ENCODE measurements at regions not wholly inside any gene's neighbourhood (a gene's known extent, or its start where the extent isn't known, plus 50 kb on each side); places are given as distances from the start of the nearest gene placed in this dataset.

DNA sequence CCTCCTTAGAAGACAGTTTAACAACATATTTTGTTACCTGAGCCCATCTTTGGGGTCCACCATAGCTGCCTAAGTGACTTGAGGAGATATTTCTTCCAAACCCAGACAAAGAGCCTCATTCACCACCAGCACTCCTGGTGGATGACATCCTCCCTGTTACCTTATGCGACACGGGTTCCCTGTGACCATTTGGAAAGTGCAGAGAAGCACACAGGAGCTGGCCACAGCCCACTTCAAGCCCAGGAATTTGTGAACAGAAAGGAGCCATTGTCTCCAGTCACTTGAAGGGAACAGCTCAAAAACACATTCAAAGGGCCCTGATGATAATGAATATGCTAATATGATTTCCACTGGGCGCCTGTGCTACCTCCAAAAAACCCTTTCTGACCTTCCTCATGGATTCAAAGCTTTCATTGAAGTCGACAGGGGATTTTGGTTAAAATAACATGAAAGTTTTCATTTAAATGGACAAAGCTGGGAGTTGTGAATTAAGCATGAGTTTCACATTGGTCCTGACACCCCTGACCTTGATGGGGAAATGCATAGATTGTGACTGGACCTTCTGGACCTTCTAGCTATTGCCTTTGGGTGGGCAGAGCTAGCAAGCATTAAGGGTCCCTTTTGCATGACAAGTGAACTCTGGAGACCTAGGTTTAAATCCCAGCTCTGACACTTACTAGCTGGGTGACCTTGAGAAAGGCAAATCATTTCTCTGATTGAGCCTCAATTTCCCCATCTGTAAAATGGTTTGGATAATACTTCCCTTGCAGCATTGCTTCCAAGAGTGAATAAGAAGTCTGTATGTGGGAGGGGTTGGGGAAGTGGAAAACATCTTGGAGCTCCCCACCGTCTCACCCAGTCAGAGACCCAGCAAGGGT lies 83.3 kb upstream of the SIRPA start:
- Histone ChIP-seq H3K4me2 (ENCODE audit: control insufficient read depth, insufficient read depth) (no peak overlapping the region), H3K36me3 (ENCODE audit: control insufficient read depth in 2 of 2, insufficient read depth in 2 of 2, low read length in 1 of 2) (no peaks in the 10 kb centered on the region), H3K4me1 (ENCODE audit: control insufficient read depth, insufficient read depth, low read length) (peaks cover 11% of the 10 kb centered on the region), H3K79me2 (ENCODE audit: control insufficient read depth, insufficient read depth, low read length) (no peaks in the 10 kb centered on the region), H3K27ac (ENCODE audit: control insufficient read depth, insufficient read depth) (no peak overlapping the region), H3K27me3 (replicated peaks in 1 of 2; ENCODE audit: control insufficient read depth in 2 of 2, insufficient read depth in 2 of 2, low read length in 1 of 2) (peaks cover 2 to 3% of the 10 kb centered on the region in 2 experiments; a peak in 2 of 4 replicates), H2AFZ (ENCODE audit: control insufficient read depth, low read depth, low read length) (no peak overlapping the region; the same call in 1 of the 2 replicates), H4K20me1 (ENCODE audit: control insufficient read depth, insufficient read depth) (no peaks in the 10 kb centered on the region), H3K4me3 (no peak overlapping the region), H3K9me3 (replicated peaks; ENCODE audit: control insufficient read depth, insufficient read depth, low read length) (no peaks in the 10 kb centered on the region), H3K9ac (ENCODE audit: control insufficient read depth, insufficient read depth, low read length) (no peak overlapping the region)
- ChIA-PET POLR2A (no interaction called here), SMC1A (ENCODE audit: uncharacterized antibody, unreplicated experiment) (interaction anchor here (0.9 to 1.6 kb wide), 4 partner anchors 10 to 73 kb away, joined by 3 to 5 read pairs (median 4); no protein-coding TSS in a partner anchor), RAD21 (ENCODE audit: unreplicated experiment) (interaction anchor here (1.9 kb wide), 1 partner anchor 10 kb away, joined by 14 read pairs; no protein-coding TSS in a partner anchor), CTCF (interaction anchor here (0.5 to 4.3 kb wide), 5 partner anchors 10 to 144 kb away, joined by 3 to 25 read pairs (median 3); no protein-coding TSS in a partner anchor)
- TF ChIP-seq SP1 (IDR thresholded peaks at IDR 0.05; ENCODE audit: low read depth, low read length) (no peak), KLF5 (IDR thresholded peaks at IDR 0.05; ENCODE audit: partially characterized antibody) (no peak), IRF4 (IDR thresholded peaks at IDR 0.05; ENCODE audit: low read depth, low read length) (no peak), RCOR1 (conservative IDR thresholded peaks at IDR 0.05; ENCODE audit: low read depth, low read length) (no peak), NBN (IDR thresholded peaks at IDR 0.05) (no peak), HDGF (IDR thresholded peaks at IDR 0.05) (no peak)
- in situ Hi-C loops (cut with MboI) (no loop called here), intact Hi-C loops (cut with micrococcal nuclease; ENCODE audit: unreplicated experiment) (no loop called here)
- WGBS (ENCODE audit: insufficient coverage, insufficient replicate concordance, low lambda C conversion rate, missing lambda C conversion rate), result 41% methylated on average over 5 of the region's 5 CpGs
- DNase-seq (ENCODE audit: low read depth, low spot score) (no peak), ATAC-seq (no peak), FAIRE-seq (no peak)
- BruUV-seq (replicated peaks), result no TSS peak

Measured in GM12878 (cell line).